GM12878 (cell line): ENCODE measurements at regions not wholly inside any gene's neighbourhood (a gene's known extent, or its start where the extent isn't known, plus 50 kb on each side); places are given as distances from the start of the nearest gene placed in this dataset.

Source experiments
- ATAC-seq: fragments of 200-7000 bp; cut with Tn5 transposase; 3 replicates; pipeline ENCODE4 v1.9.1; 2020; ENCODE audit warnings: mild to moderate bottlenecking, moderate library complexity
- BruUV-seq: library from RNA; stranded (reverse); fragments of 400-500 nt; replicated peaks from 2 replicates; lab custom pipeline; 2021; lab: Mats Ljungman, UMichigan
- CTCF ChIA-PET: fragments of 300-600 bp; sonication (Branson Sonifier 250); formaldehyde crosslinking; extraction: SDS; loops from one replicate; lab custom pipeline; 2021; ENCODE audit warnings: inconsistent platforms; lab: Yijun Ruan, JAX
- POLR2A ChIA-PET: fragments of 350-600 bp; formaldehyde crosslinking; extraction: SDS; loops from one replicate; lab custom pipeline; 2021; ENCODE audit warnings: inconsistent platforms; lab: Charles Lee
- RAD21 ChIA-PET: fragments of 300-600 bp; sonication (Branson Sonifier 250); formaldehyde crosslinking; loops from one replicate; lab custom pipeline; 2023; ENCODE audit warnings: antibody characterized with exemption; ENCODE audit not compliant: unreplicated experiment; lab: Charles Lee
- SMC1A ChIA-PET: fragments of 300-600 bp; sonication (Branson Sonifier 250); formaldehyde crosslinking; loops from one replicate; lab custom pipeline; 2023; ENCODE audit not compliant: unreplicated experiment, uncharacterized antibody; lab: Charles Lee
- DNase-seq: peaks from one replicate; pipeline ENCODE4 v3.0.0-alpha.2; 2011; ENCODE audit warnings: low read depth, low spot score
- FAIRE-seq: peaks from 3 replicates; lab custom pipeline; 2011; peaks lifted over from hg19 to GRCh38; lab: Jason Lieb, UNC
- H2AFZ ChIP-seq: 2 replicates; pipeline ENCODE4 v1.6.0; 2011; ENCODE audit warnings: low read depth, low read length, control low read depth; ENCODE audit not compliant: control insufficient read depth
- H3K27ac ChIP-seq: 2 replicates; pipeline ENCODE4 v1.5.1; 2011; ENCODE audit warnings: control low read depth; ENCODE audit not compliant: control insufficient read depth, insufficient read depth
- H3K27me3 ChIP-seq, 2 experiments: replicated peaks in 1 of 2; 2 replicates each; pipeline versions ENCODE4 v1.6.0 to v1.6.1; 2011; ENCODE audit warnings: low read length in 1 of 2; ENCODE audit not compliant: control insufficient read depth in 2 of 2, insufficient read depth in 2 of 2
- H3K36me3 ChIP-seq, 2 experiments: 2 replicates each; pipeline ENCODE4 v1.5.1; 2011; ENCODE audit warnings: low read length in 1 of 2; ENCODE audit not compliant: control insufficient read depth in 2 of 2, insufficient read depth in 2 of 2
- H3K4me1 ChIP-seq: 2 replicates; pipeline ENCODE4 v1.6.1; 2011; ENCODE audit warnings: mild to moderate bottlenecking, low read length, moderate library complexity, mixed read lengths; ENCODE audit not compliant: control insufficient read depth, insufficient read depth
- H3K4me2 ChIP-seq: 2 replicates; pipeline ENCODE4 v1.6.0; 2011; ENCODE audit warnings: control low read depth; ENCODE audit not compliant: control insufficient read depth, insufficient read depth
- H3K4me3 ChIP-seq: fragments of 200-600 bp; sonication (generic); 2 replicates; pipeline ENCODE4 v1.5.1; 2016
- H3K79me2 ChIP-seq: 2 replicates; pipeline ENCODE4 v1.6.0; 2011; ENCODE audit warnings: low read length; ENCODE audit not compliant: control insufficient read depth, insufficient read depth
- H3K9ac ChIP-seq: 2 replicates; pipeline ENCODE4 v1.8.0; 2011; ENCODE audit warnings: low read length, control low read depth, mixed read lengths; ENCODE audit not compliant: control insufficient read depth, insufficient read depth
- H3K9me3 ChIP-seq: replicated peaks from 3 replicates; pipeline ENCODE4 v1.5.1; 2011; ENCODE audit warnings: mild to moderate bottlenecking, low read length; ENCODE audit not compliant: control insufficient read depth, insufficient read depth
- H4K20me1 ChIP-seq: 2 replicates; pipeline ENCODE4 v1.6.0; 2011; ENCODE audit not compliant: control insufficient read depth, insufficient read depth
- CBX5 ChIP-seq: sonication (generic); IDR thresholded peaks from 2 replicates; pipeline ENCODE4 v1.6.1; 2016; ENCODE audit warnings: low read depth, moderate library complexity, mild to moderate bottlenecking, inconsistent platforms
- CEBPB ChIP-seq, 2 experiments: fragments of 150-350 bp in 1 of 2; IDR thresholded peaks; 2 replicates each; pipeline ENCODE4 v1.6.1; 2012 to 2014; ENCODE audit warnings: low read depth in 2 of 2, low read length in 2 of 2, borderline replicate concordance in 1 of 2, inconsistent platforms in 1 of 2
- PAX8 ChIP-seq: fragments of 450-650 bp; IDR thresholded peaks from 2 replicates; pipeline ENCODE4 v1.6.1; 2017; ENCODE audit warnings: mild to moderate bottlenecking, moderate library complexity
- PML ChIP-seq: IDR thresholded peaks from 2 replicates; pipeline ENCODE4 v1.6.1; 2012; ENCODE audit warnings: low read length, inconsistent platforms
- SPI1 ChIP-seq: IDR thresholded peaks from 2 replicates; pipeline ENCODE4 v1.6.1; 2011; ENCODE audit warnings: low read depth, mild to moderate bottlenecking, low read length, moderate library complexity, borderline replicate concordance; ENCODE audit not compliant: insufficient read depth
- TAF1 ChIP-seq: IDR thresholded peaks from 2 replicates; pipeline ENCODE4 v1.6.1; 2011; ENCODE audit warnings: mild to moderate bottlenecking, low read depth, low read length, borderline replicate concordance
- YY1 ChIP-seq: IDR thresholded peaks from 2 replicates; pipeline ENCODE4 v1.6.1; 2011; ENCODE audit warnings: low read depth, mild to moderate bottlenecking, low read length
- ZZZ3 ChIP-seq: IDR thresholded peaks from 2 replicates; pipeline ENCODE4 v1.6.1; 2011; ENCODE audit warnings: low read depth; ENCODE audit not compliant: control insufficient read depth, insufficient read length
- WGBS: methylation state at CpG from one replicate; pipeline ENCODE4 v1.1.6; 2016; ENCODE audit warnings: low lambda C conversion rate; ENCODE audit not compliant: insufficient replicate concordance, insufficient coverage; ENCODE audit errors: missing lambda C conversion rate; 5-methylcytosine and 5-hydroxymethylcytosine counted together
- in situ Hi-C: fragments of 300-500 bp; cut with MboI; formaldehyde crosslinking; loops from 9 replicates; pipeline ENCODE4 v1.14.3; 2018; ENCODE audit warnings: mixed read lengths
- intact Hi-C: fragments of 100-400 bp; cut with micrococcal nuclease; formaldehyde crosslinking; loops from one replicate; pipeline ENCODE4 v1.14.2; 2022; ENCODE audit not compliant: unreplicated experiment
- TF ChIP-seq, protein P1 (sequence below): fragments of 450-650 bp; formaldehyde crosslinking; IDR thresholded peaks from 2 replicates; pipeline ENCODE4 v1.5.0; 2022; ENCODE audit warnings: mild to moderate bottlenecking, missing genetic modification characterization
- TF ChIP-seq, protein P2 (sequence below): fragments of 450-650 bp; IDR thresholded peaks from 2 replicates; pipeline ENCODE4 v1.6.1; 2017; ENCODE audit warnings: mild to moderate bottlenecking, moderate library complexity

DNA sequence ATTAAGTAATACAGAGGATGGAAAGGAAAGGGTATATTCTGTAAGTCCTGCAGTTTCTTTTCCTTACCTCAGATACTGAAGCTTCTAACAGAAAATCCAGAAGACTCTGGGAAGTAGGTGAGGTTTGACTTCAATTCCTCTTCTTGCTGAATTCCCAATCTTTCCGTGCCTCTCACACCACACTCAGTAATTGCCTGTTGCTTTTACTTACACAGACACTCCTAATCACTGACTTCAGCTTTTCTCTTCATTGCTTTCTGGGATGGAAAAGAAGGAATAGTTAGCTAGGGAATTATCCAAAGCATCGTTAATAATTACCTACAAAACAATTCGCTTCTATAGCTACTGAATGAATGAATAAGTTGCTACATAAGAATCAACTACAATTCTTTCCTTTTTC is 163.6 kb downstream of the FBXO8 start:
- Histone ChIP-seq H3K4me2 (no peak overlapping the region), H3K4me1 (no peaks in the 10 kb centered on the region), H3K9ac (no peak overlapping the region), H2AFZ (no peak overlapping the region), H3K9me3 (no peaks in the 10 kb centered on the region), H3K27ac (no peak overlapping the region), H3K4me3 (no peak overlapping the region), H3K36me3 (no peaks in the 10 kb centered on the region), H3K27me3 (no peaks in the 10 kb centered on the region; a peak in 1 of 4 replicates), H4K20me1 (no peaks in the 10 kb centered on the region), H3K79me2 (no peaks in the 10 kb centered on the region)
- no TSS peak for BruUV-seq
- ATAC-seq (no peak), DNase-seq (no peak), FAIRE-seq (no peak)
- ChIA-PET POLR2A (no interaction called here), SMC1A (no interaction called here), RAD21 (interaction anchor here (0.9 kb wide), 1 partner anchor 614 kb away, joined by 3 read pairs; no protein-coding TSS in a partner anchor), CTCF (interaction anchor here (0.8 to 1.9 kb wide), 8 partner anchors 9 to 1106 kb away, joined by 3 to 9 read pairs (median 5); no protein-coding TSS in a partner anchor)
- intact Hi-C loops (loop anchor here (1.0 kb wide), 1 partner anchor 615 kb away; no protein-coding TSS in a partner anchor), in situ Hi-C loops (no loop called here)
- WGBS: 33% methylated on average over 3 of the region's 3 CpGs
- TF ChIP-seq, protein P1, sequence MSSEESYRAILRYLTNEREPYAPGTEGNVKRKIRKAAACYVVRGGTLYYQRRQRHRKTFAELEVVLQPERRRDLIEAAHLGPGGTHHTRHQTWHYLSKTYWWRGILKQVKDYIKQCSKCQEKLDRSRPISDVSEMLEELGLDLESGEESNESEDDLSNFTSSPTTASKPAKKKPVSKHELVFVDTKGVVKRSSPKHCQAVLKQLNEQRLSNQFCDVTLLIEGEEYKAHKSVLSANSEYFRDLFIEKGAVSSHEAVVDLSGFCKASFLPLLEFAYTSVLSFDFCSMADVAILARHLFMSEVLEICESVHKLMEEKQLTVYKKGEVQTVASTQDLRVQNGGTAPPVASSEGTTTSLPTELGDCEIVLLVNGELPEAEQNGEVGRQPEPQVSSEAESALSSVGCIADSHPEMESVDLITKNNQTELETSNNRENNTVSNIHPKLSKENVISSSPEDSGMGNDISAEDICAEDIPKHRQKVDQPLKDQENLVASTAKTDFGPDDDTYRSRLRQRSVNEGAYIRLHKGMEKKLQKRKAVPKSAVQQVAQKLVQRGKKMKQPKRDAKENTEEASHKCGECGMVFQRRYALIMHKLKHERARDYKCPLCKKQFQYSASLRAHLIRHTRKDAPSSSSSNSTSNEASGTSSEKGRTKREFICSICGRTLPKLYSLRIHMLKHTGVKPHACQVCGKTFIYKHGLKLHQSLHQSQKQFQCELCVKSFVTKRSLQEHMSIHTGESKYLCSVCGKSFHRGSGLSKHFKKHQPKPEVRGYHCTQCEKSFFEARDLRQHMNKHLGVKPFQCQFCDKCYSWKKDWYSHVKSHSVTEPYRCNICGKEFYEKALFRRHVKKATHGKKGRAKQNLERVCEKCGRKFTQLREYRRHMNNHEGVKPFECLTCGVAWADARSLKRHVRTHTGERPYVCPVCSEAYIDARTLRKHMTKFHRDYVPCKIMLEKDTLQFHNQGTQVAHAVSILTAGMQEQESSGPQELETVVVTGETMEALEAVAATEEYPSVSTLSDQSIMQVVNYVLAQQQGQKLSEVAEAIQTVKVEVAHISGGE (CRISPR knock-in tag): no peak

DNA sequence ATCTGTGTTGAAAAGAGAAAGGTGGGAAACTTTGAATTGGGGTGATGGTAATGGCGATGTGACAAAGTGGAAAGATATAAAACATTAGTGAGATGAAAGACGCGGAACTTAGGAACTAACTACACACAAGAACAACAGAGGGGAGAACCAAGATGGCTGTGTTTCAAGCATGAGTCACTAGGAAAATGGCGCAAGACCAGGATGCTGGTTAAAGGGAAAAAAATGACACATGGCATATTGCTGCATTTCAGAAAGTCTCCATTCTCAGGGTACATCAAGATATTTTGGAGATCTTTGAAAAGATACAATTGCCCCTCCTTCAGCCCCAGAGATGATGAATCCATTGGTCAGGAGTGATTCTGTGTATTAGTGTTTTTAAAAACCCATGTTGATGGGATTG is 164.4 kb downstream of the FBXO8 start:
- no peaks in the 10 kb centered on the region for H3K36me3 ChIP-seq
- no peaks in the 10 kb centered on the region; a peak in 1 of 4 replicates for H3K27me3 ChIP-seq
- H3K9me3 ChIP-seq: no peaks in the 10 kb centered on the region
- H3K9ac ChIP-seq: no peak overlapping the region
- no peaks in the 10 kb centered on the region for H3K79me2 ChIP-seq
- no peak overlapping the region for H3K4me2 ChIP-seq
- intact Hi-C loops: no loop called here
- CTCF ChIA-PET: interaction anchor here (0.8 to 1.4 kb wide), 6 partner anchors 9 to 1106 kb away, joined by 3 to 8 read pairs (median 4); no protein-coding TSS in a partner anchor
- H3K27ac ChIP-seq: no peak overlapping the region
- no peak overlapping the region for H3K4me3 ChIP-seq
- SMC1A ChIA-PET: no interaction called here
- 60% methylated on average over 4 of the region's 4 CpGs for WGBS
- FAIRE-seq: no peak
- no peak overlapping the region for H2AFZ ChIP-seq
- H4K20me1 ChIP-seq: no peaks in the 10 kb centered on the region
- in situ Hi-C loops: no loop called here
- no peak for DNase-seq
- RAD21 ChIA-PET: interaction anchor here (1.3 kb wide), 1 partner anchor 699 kb away, joined by 3 read pairs; no protein-coding TSS in a partner anchor
- no peaks in the 10 kb centered on the region for H3K4me1 ChIP-seq
- POLR2A ChIA-PET: no interaction called here
- no peak for ATAC-seq
- no TSS peak for BruUV-seq
- TF ChIP-seq PAX8 (no peak), CEBPB (IDR thresholded peaks at IDR 0.05; ENCODE audit: borderline replicate concordance in 1 of 2, low read depth in 2 of 2, low read length in 2 of 2) (no peak), ZZZ3 (no peak), PML (no peak), YY1 (no peak), CBX5 (no peak), SPI1 (no peak), TAF1 (no peak)
- TF ChIP-seq, protein P2, sequence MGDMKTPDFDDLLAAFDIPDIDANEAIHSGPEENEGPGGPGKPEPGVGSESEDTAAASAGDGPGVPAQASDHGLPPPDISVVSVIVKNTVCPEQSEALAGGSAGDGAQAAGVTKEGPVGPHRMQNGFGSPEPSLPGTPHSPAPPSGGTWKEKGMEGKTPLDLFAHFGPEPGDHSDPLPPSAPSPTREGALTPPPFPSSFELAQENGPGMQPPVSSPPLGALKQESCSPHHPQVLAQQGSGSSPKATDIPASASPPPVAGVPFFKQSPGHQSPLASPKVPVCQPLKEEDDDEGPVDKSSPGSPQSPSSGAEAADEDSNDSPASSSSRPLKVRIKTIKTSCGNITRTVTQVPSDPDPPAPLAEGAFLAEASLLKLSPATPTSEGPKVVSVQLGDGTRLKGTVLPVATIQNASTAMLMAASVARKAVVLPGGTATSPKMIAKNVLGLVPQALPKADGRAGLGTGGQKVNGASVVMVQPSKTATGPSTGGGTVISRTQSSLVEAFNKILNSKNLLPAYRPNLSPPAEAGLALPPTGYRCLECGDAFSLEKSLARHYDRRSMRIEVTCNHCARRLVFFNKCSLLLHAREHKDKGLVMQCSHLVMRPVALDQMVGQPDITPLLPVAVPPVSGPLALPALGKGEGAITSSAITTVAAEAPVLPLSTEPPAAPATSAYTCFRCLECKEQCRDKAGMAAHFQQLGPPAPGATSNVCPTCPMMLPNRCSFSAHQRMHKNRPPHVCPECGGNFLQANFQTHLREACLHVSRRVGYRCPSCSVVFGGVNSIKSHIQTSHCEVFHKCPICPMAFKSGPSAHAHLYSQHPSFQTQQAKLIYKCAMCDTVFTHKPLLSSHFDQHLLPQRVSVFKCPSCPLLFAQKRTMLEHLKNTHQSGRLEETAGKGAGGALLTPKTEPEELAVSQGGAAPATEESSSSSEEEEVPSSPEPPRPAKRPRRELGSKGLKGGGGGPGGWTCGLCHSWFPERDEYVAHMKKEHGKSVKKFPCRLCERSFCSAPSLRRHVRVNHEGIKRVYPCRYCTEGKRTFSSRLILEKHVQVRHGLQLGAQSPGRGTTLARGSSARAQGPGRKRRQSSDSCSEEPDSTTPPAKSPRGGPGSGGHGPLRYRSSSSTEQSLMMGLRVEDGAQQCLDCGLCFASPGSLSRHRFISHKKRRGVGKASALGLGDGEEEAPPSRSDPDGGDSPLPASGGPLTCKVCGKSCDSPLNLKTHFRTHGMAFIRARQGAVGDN: no peak
